Neural progenitor cell (in vitro differentiated cells): ENCODE measurements at regions not wholly inside any gene's neighbourhood (a gene's known extent, or its start where the extent isn't known, plus 50 kb on each side); places are given as distances from the start of the nearest gene placed in this dataset.

Experiments
- EZH2 ChIP-seq: fragments of 200-600 bp; sonication (generic); IDR thresholded peaks from 2 replicates; pipeline ENCODE4 v1.6.1; 2017; ENCODE audit warnings: antibody characterized with exemption, mild to moderate bottlenecking, moderate library complexity
- EZH2phosphoT487 ChIP-seq: fragments of 200-600 bp; sonication (generic); IDR thresholded peaks from 2 replicates; pipeline ENCODE4 v1.6.1; 2017; ENCODE audit warnings: antibody characterized with exemption
- TF ChIP-seq, protein P1 (sequence below): fragments of 200-600 bp; sonication (generic); IDR thresholded peaks from 2 replicates; pipeline ENCODE4 v1.5.1; 2017; ENCODE audit warnings: antibody characterized with exemption, mild to moderate bottlenecking

DNA sequence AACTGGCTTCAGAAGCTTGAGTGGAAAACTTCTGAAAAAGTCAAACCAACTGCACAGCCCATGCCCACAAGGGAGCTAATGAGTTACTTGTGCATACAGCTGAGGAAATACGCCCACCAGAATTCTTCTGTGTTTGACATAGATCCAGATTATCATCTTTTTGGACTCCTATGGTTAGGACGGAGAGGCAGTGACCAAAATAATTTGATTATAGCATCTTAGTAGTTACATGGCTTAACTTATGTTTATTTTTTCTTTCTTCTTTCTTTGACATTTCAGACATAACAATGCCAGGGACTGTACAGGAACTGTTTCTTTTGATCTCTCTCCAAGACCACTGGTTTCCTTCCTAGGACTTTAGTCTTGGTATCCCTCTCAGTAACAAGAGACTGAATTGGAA is 246.1 kb upstream of the RASGRP1 start:
- TF ChIP-seq EZH2phosphoT487 (no peak), EZH2 (no peak)
- TF ChIP-seq, protein P1, sequence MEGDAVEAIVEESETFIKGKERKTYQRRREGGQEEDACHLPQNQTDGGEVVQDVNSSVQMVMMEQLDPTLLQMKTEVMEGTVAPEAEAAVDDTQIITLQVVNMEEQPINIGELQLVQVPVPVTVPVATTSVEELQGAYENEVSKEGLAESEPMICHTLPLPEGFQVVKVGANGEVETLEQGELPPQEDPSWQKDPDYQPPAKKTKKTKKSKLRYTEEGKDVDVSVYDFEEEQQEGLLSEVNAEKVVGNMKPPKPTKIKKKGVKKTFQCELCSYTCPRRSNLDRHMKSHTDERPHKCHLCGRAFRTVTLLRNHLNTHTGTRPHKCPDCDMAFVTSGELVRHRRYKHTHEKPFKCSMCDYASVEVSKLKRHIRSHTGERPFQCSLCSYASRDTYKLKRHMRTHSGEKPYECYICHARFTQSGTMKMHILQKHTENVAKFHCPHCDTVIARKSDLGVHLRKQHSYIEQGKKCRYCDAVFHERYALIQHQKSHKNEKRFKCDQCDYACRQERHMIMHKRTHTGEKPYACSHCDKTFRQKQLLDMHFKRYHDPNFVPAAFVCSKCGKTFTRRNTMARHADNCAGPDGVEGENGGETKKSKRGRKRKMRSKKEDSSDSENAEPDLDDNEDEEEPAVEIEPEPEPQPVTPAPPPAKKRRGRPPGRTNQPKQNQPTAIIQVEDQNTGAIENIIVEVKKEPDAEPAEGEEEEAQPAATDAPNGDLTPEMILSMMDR, result no peak
